HEK293T (cell line): ENCODE measurements at regions not wholly inside any gene's neighbourhood (a gene's known extent, or its start where the extent isn't known, plus 50 kb on each side); places are given as distances from the start of the nearest gene placed in this dataset.

Experiments
- CTCF ChIA-PET: fragments of 350-600 bp; formaldehyde crosslinking; extraction: SDS; loops from one replicate; lab custom pipeline; 2021; ENCODE audit warnings: antibody characterized with exemption, inconsistent platforms; lab: Yijun Ruan, JAX
- POLR2A ChIA-PET: fragments of 350-600 bp; formaldehyde crosslinking; extraction: SDS; loops from one replicate; lab custom pipeline; 2020; ENCODE audit warnings: antibody characterized with exemption, inconsistent platforms; lab: Yijun Ruan, JAX
- DNase-seq: peaks from one replicate; pipeline ENCODE4 v3.0.0; 2012; ENCODE audit warnings: mixed read lengths; ENCODE audit errors: extremely low spot score
- ARNT ChIP-seq: fragments of 450-650 bp; IDR thresholded peaks from 2 replicates; pipeline ENCODE4 v1.6.1; 2017; ENCODE audit warnings: mild to moderate bottlenecking
- BHLHE40 ChIP-seq: fragments of 450-650 bp; IDR thresholded peaks from 2 replicates; pipeline ENCODE4 v1.6.1; 2016; ENCODE audit warnings: mild to moderate bottlenecking, moderate library complexity, borderline replicate concordance
- CTBP1 ChIP-seq: fragments of 450-650 bp; IDR thresholded peaks from 2 replicates; pipeline ENCODE4 v1.6.1; 2016; ENCODE audit warnings: borderline replicate concordance
- ELF4 ChIP-seq: fragments of 450-650 bp; IDR thresholded peaks from 2 replicates; pipeline ENCODE4 v1.6.1; 2017; ENCODE audit warnings: antibody characterized with exemption
- FOXA1 ChIP-seq: fragments of 450-650 bp; IDR thresholded peaks from 2 replicates; pipeline ENCODE4 v1.6.1; 2016; ENCODE audit warnings: mild to moderate bottlenecking
- FOXK2 ChIP-seq: fragments of 450-650 bp; IDR thresholded peaks from 2 replicates; pipeline ENCODE4 v1.6.1; 2016; ENCODE audit warnings: mild to moderate bottlenecking
- FOXM1 ChIP-seq: fragments of 450-650 bp; IDR thresholded peaks from 2 replicates; pipeline ENCODE4 v1.6.1; 2017; ENCODE audit warnings: mild to moderate bottlenecking, borderline replicate concordance
- HDGF ChIP-seq: fragments of 450-650 bp; IDR thresholded peaks from 2 replicates; pipeline ENCODE4 v1.6.1; 2017; ENCODE audit warnings: antibody characterized with exemption, borderline replicate concordance
- L3MBTL2 ChIP-seq: fragments of 450-650 bp; conservative IDR thresholded peaks from 2 replicates; pipeline ENCODE4 v1.6.1; 2016; ENCODE audit warnings: mild to moderate bottlenecking
- LEF1 ChIP-seq: fragments of 450-650 bp; IDR thresholded peaks from 2 replicates; pipeline ENCODE4 v1.6.1; 2017; ENCODE audit warnings: mild to moderate bottlenecking, borderline replicate concordance
- NFRKB ChIP-seq: fragments of 450-650 bp; IDR thresholded peaks from 2 replicates; pipeline ENCODE4 v1.6.1; 2016; ENCODE audit warnings: mild to moderate bottlenecking, moderate library complexity
- SP1 ChIP-seq: fragments of 450-650 bp; IDR thresholded peaks from 2 replicates; pipeline ENCODE4 v1.6.1; 2017
- SUZ12 ChIP-seq: fragments of 450-650 bp; IDR thresholded peaks from 2 replicates; pipeline ENCODE4 v1.6.1; 2016; ENCODE audit warnings: mild to moderate bottlenecking
- TARDBP ChIP-seq: fragments of 450-650 bp; IDR thresholded peaks from 2 replicates; pipeline ENCODE4 v1.6.1; 2016
- ZNF384 ChIP-seq: fragments of 450-650 bp; IDR thresholded peaks from 2 replicates; pipeline ENCODE4 v1.6.1; 2016
- TF ChIP-seq, protein P1 (sequence below): fragments of 450-650 bp; IDR thresholded peaks from 2 replicates; pipeline ENCODE4 v1.6.1; 2016

DNA sequence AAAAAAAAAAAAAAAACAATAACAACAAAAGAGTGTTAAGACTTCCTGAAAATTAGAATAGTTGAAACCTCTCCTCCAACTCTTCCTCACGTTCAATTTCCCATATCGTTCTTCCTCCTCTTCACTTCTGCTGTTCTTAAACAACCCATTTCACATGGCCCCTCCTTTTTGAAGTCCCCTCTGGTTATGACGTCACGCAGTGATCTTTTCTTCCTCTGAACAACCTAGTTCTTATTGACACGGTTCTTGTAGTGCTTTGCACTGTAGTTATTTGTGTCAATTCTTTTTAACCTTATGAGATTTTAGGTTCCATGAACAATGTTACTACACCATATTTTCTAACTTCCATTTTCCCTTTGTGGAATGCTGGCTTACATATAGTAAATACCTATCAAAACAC lies 69.5 kb upstream of the RGPD4 start:
- CTCF ChIA-PET = interaction anchor here (0.9 kb wide), 1 partner anchor 43 kb away, joined by 3 read pairs; no protein-coding TSS in a partner anchor
- DNase-seq = no peak
- POLR2A ChIA-PET = no interaction called here
- TF ChIP-seq NFRKB (no peak), CTBP1 (no peak), FOXM1 (no peak), HDGF (no peak)

DNA sequence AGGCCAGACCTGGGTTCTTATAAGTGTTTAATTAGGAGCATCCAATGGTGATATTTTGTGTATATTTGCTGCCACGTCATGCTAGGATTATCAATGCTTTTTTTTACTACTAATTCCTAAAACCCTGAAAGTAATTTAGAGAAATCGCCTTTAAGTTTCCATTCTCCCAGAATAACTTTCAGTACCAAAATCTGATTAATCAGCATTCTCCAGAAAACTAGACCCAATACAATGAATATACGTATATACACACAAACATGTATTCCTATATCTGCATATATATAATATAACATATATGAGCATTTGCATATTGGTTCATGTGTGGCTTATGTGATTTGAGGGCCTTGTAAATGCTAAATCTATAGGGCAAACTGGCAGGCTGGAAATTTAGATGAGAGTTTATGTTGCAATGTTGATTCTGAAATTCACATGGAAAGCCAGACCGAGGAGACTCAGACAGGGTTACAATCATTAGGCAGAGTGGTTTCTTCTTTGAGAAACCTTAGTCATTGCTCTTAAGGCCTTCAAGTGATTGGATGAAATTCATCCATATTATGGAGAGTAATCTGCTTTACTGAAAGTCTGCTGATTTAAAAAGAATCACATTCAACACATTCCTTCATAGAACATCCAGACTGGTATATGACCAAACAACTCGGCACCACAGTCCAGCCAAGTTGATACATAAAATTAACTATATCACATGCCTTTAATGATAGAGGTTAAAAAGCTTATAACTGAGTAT lies 65.9 kb upstream of the RGPD4 start:
- ChIA-PET CTCF (no interaction called here), POLR2A (no interaction called here)
- DNase-seq = no peak
- no peak for TF ChIP-seq ARNT
- no peak for TF ChIP-seq BHLHE40
- TF ChIP-seq HDGF = no peak
- no peak for TF ChIP-seq L3MBTL2

DNA sequence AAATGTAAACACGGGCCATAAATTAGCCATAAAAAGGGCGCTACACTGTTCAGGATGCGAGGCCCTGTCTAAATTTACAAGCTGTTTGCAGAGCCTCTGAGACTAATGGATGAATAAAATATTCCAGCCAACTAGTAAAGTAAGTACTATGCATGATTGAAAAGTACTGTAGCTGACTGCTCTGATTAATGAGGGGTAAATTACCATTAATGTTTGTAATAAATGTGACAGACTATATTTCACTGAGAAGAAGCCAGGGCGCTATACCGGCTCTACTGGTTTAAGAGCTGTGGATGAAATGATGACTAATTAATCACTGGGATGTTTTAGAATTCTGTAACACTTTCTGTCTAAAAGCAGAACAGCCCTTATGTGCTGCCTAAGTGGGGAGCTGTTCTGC lies 54.3 kb upstream of the RGPD4 start:
- ChIA-PET CTCF (no interaction called here), POLR2A (no interaction called here)
- DNase-seq = no peak
- TF ChIP-seq BHLHE40 (no peak), ELF4 (no peak)
- TF ChIP-seq, protein P1, sequence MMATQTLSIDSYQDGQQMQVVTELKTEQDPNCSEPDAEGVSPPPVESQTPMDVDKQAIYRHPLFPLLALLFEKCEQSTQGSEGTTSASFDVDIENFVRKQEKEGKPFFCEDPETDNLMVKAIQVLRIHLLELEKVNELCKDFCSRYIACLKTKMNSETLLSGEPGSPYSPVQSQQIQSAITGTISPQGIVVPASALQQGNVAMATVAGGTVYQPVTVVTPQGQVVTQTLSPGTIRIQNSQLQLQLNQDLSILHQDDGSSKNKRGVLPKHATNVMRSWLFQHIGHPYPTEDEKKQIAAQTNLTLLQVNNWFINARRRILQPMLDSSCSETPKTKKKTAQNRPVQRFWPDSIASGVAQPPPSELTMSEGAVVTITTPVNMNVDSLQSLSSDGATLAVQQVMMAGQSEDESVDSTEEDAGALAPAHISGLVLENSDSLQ = peak; percentile 82

DNA sequence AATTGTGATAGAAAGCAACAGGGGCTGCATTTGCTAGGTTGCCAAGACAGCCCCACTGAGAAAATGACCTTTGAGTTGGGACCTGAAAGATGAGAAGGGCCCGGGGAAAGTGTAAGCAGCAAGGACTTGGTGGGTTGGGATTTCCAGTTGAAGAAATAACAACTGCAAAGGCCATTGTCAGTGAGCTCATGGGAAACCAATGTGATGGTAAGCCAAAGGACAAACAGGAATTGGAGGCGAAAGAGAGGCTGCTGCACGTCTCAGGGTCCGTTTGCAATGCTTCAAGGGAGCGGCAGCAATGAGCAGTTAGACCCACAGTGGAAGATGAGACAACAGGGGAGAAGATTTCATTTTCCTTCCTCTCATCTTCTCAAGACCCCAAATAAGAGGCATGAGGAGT lies 51.5 kb upstream of the RGPD4 start:
- DNase-seq = no peak
- TF ChIP-seq L3MBTL2 = no peak
- TF ChIP-seq FOXM1 = no peak
- no peak for TF ChIP-seq HDGF
- TF ChIP-seq ELF4 = no peak
- no peak for TF ChIP-seq SUZ12
- no peak for TF ChIP-seq SP1
- TF ChIP-seq BHLHE40 = no peak
- TF ChIP-seq, protein P1 = no peak
- no peak for TF ChIP-seq CTBP1
- ChIA-PET CTCF (no interaction called here), POLR2A (no interaction called here)

DNA sequence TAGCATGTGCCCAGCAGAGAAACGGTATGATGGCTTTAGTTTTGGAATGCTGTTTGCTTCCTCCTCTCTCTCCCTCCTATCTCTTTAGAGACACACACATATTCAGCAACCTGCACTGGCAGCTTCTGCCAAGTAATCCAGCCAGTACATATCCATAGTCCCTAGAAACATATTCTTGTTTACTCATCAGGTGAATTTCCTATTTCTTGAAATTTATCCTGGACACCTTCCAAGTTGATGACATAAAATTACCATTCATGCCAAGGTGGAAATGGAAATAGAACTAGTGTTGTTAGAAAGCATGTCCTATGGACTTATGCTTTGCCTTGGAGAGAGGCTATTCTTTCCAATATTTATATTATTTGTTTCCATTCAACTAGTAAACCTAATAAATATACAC lies 50.9 kb upstream of the RGPD4 start:
- CTCF ChIA-PET = no interaction called here
- TF ChIP-seq NFRKB (no peak), SP1 (no peak), LEF1 (no peak), ZNF384 (no peak), HDGF (no peak), FOXA1 (no peak), L3MBTL2 (no peak), ARNT (no peak), TARDBP (no peak), CTBP1 (no peak), FOXK2 (no peak), BHLHE40 (no peak), SUZ12 (no peak), ELF4 (no peak), FOXM1 (no peak)
- TF ChIP-seq, protein P1 = no peak
- DNase-seq = no peak
- POLR2A ChIA-PET = no interaction called here

DNA sequence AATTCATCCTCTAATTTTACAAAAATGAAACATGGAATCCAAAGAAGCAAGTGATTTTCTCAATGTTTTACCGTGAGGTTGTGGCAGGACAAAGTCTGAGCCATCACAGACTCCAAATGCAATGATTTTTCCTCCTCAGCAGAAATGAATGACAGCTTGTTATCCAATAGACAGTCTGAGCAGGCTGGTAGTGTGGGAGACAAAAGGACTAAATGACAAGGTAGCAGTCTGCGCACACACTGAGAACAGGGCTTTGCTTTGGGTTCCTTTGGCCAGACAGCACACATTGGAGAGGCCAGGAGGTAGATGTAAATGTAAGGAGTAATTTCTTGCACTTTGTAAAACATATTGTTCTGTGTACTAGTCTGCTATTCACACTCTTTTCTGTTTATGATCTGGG lies 50.3 kb upstream of the RGPD4 start:
- CTCF ChIA-PET = no interaction called here
- no peak for TF ChIP-seq ZNF384
- TF ChIP-seq CTBP1 = no peak
- TF ChIP-seq FOXM1 = no peak
- TF ChIP-seq ELF4 = no peak
- no peak for TF ChIP-seq BHLHE40
- TF ChIP-seq LEF1 = no peak
- TF ChIP-seq SUZ12 = no peak
- no peak for TF ChIP-seq NFRKB
- TF ChIP-seq FOXA1 = no peak
- TF ChIP-seq FOXK2 = no peak
- TF ChIP-seq, protein P1 = no peak
- no peak for TF ChIP-seq SP1
- TF ChIP-seq TARDBP = no peak
- TF ChIP-seq L3MBTL2 = no peak
- TF ChIP-seq HDGF = no peak
- TF ChIP-seq ARNT = no peak
- no peak for DNase-seq
- POLR2A ChIA-PET = no interaction called here
